HEK293 (cell line): ENCODE measurements at regions not wholly inside any gene's neighbourhood (a gene's known extent, or its start where the extent isn't known, plus 50 kb on each side); places are given as distances from the start of the nearest gene placed in this dataset.

ENCODE experiments used
- HOXA7 ChIP-seq: sonication (generic); formaldehyde crosslinking; IDR thresholded peaks from 2 replicates; pipeline ENCODE4 v1.8.1; 2022; ENCODE audit warnings: missing genetic modification reagents, borderline replicate concordance
- HOXC10 ChIP-seq: sonication (generic); formaldehyde crosslinking; IDR thresholded peaks from 2 replicates; pipeline ENCODE4 v1.8.1; 2023; ENCODE audit warnings: mild to moderate bottlenecking, missing genetic modification reagents
- OSR2 ChIP-seq: fragments of 450-650 bp; formaldehyde crosslinking; IDR thresholded peaks from 2 replicates; pipeline ENCODE4 v1.5.1; 2016; ENCODE audit warnings: missing biosample characterization, missing genetic modification characterization
- RBAK ChIP-seq: fragments of 450-650 bp; formaldehyde crosslinking; IDR thresholded peaks from 2 replicates; pipeline ENCODE4 v1.5.1; 2016; ENCODE audit warnings: missing biosample characterization, missing genetic modification characterization
- SETDB1 ChIP-seq: IDR thresholded peaks from one replicate; pipeline ENCODE4 v1.6.1; 2017; ENCODE audit warnings: mild to moderate bottlenecking, low read length, moderate library complexity, mixed read lengths; ENCODE audit not compliant: insufficient read length
- TSHZ1 ChIP-seq: fragments of 450-650 bp; formaldehyde crosslinking; IDR thresholded peaks from 2 replicates; pipeline ENCODE4 v1.5.1; 2016; ENCODE audit warnings: missing biosample characterization, missing genetic modification characterization, borderline replicate concordance
- YY2 ChIP-seq: fragments of 450-650 bp; formaldehyde crosslinking; IDR thresholded peaks from 2 replicates; pipeline ENCODE4 v1.5.1; 2016; ENCODE audit warnings: missing biosample characterization, missing genetic modification characterization
- ZBTB11 ChIP-seq: fragments of 450-650 bp; formaldehyde crosslinking; conservative IDR thresholded peaks from 2 replicates; pipeline ENCODE4 v1.5.1; 2016; ENCODE audit warnings: low read depth, missing biosample characterization, missing genetic modification characterization
- ZBTB20 ChIP-seq: fragments of 450-650 bp; formaldehyde crosslinking; IDR thresholded peaks from 2 replicates; pipeline ENCODE4 v1.5.1; 2016; ENCODE audit warnings: missing biosample characterization, missing genetic modification characterization
- ZBTB44 ChIP-seq: fragments of 450-650 bp; IDR thresholded peaks from 2 replicates; pipeline ENCODE4 v1.5.1; 2018; ENCODE audit warnings: missing biosample characterization, mild to moderate bottlenecking, missing genetic modification characterization
- ZBTB48 ChIP-seq: fragments of 450-650 bp; formaldehyde crosslinking; IDR thresholded peaks from 2 replicates; pipeline ENCODE4 v1.5.1; 2016; ENCODE audit warnings: missing biosample characterization, missing genetic modification characterization
- ZFHX2 ChIP-seq: fragments of 450-650 bp; formaldehyde crosslinking; conservative IDR thresholded peaks from 2 replicates; pipeline ENCODE4 v1.5.1; 2016; ENCODE audit warnings: missing biosample characterization, missing genetic modification characterization
- ZFP3 ChIP-seq: fragments of 450-650 bp; formaldehyde crosslinking; IDR thresholded peaks from 2 replicates; pipeline ENCODE4 v1.5.1; 2016; ENCODE audit warnings: low read depth, missing biosample characterization, missing genetic modification characterization
- ZNF146 ChIP-seq: fragments of 450-650 bp; formaldehyde crosslinking; IDR thresholded peaks from 2 replicates; pipeline ENCODE4 v1.5.1; 2016; ENCODE audit warnings: missing biosample characterization, missing genetic modification characterization
- ZNF19 ChIP-seq: fragments of 450-650 bp; formaldehyde crosslinking; IDR thresholded peaks from 2 replicates; pipeline ENCODE4; 2016; ENCODE audit warnings: missing biosample characterization, missing genetic modification characterization, low read depth
- ZNF280C ChIP-seq: fragments of 450-650 bp; formaldehyde crosslinking; IDR thresholded peaks from 2 replicates; pipeline ENCODE4 v1.5.1; 2016; ENCODE audit warnings: missing biosample characterization, missing genetic modification characterization
- ZNF324 ChIP-seq: fragments of 450-650 bp; formaldehyde crosslinking; IDR thresholded peaks from 2 replicates; pipeline ENCODE4 v1.5.1; 2016; ENCODE audit warnings: missing biosample characterization, missing genetic modification characterization
- ZNF335 ChIP-seq: fragments of 450-650 bp; formaldehyde crosslinking; conservative IDR thresholded peaks from 2 replicates; pipeline ENCODE4 v1.5.1; 2016; ENCODE audit warnings: missing biosample characterization, missing genetic modification characterization
- ZNF354C ChIP-seq: fragments of 450-650 bp; formaldehyde crosslinking; IDR thresholded peaks from 2 replicates; pipeline ENCODE4 v1.5.1; 2016; ENCODE audit warnings: missing biosample characterization, missing genetic modification characterization, low read depth, borderline replicate concordance
- ZNF501 ChIP-seq: fragments of 450-650 bp; formaldehyde crosslinking; IDR thresholded peaks from 2 replicates; pipeline ENCODE4 v1.5.1; 2016; ENCODE audit warnings: missing biosample characterization, missing genetic modification characterization
- ZNF530 ChIP-seq: fragments of 450-650 bp; formaldehyde crosslinking; IDR thresholded peaks from 2 replicates; pipeline ENCODE4 v1.5.1; 2016; ENCODE audit warnings: low read depth, missing biosample characterization, missing genetic modification characterization
- ZNF645 ChIP-seq: fragments of 450-650 bp; formaldehyde crosslinking; IDR thresholded peaks from 2 replicates; pipeline ENCODE4; 2016; ENCODE audit warnings: missing biosample characterization, missing genetic modification characterization
- ZNF664 ChIP-seq: fragments of 450-650 bp; formaldehyde crosslinking; IDR thresholded peaks from 2 replicates; pipeline ENCODE4 v1.5.1; 2016; ENCODE audit warnings: missing biosample characterization, missing genetic modification characterization
- ZNF692 ChIP-seq: fragments of 450-650 bp; formaldehyde crosslinking; IDR thresholded peaks from 2 replicates; pipeline ENCODE4 v1.5.1; 2016; ENCODE audit warnings: missing biosample characterization, missing genetic modification characterization
- ZSCAN30 ChIP-seq: fragments of 450-650 bp; IDR thresholded peaks from 2 replicates; pipeline ENCODE4 v1.5.1; 2018; ENCODE audit warnings: missing biosample characterization, mild to moderate bottlenecking, missing genetic modification characterization, moderate library complexity
- ZSCAN5A ChIP-seq: fragments of 450-650 bp; formaldehyde crosslinking; IDR thresholded peaks from 2 replicates; pipeline ENCODE4 v1.5.1; 2016; ENCODE audit warnings: missing biosample characterization, missing genetic modification characterization

- TF ChIP-seq HOXA7 (CRISPR knock-in tag): no peak
- no peak for TF ChIP-seq ZSCAN5A (tag by site-specific recombination)
- no peak for TF ChIP-seq ZSCAN30
- TF ChIP-seq ZNF354C: no peak
- TF ChIP-seq ZNF280C: no peak
- no peak for TF ChIP-seq ZNF645 (tag by site-specific recombination)
- no peak for TF ChIP-seq ZNF19 (tag by site-specific recombination)
- no peak for TF ChIP-seq YY2 (tag by site-specific recombination)
- TF ChIP-seq RBAK (tag by site-specific recombination): no peak
- TF ChIP-seq HOXC10 (CRISPR knock-in tag): no peak
- TF ChIP-seq ZFHX2 (tag by site-specific recombination): no peak
- TF ChIP-seq ZBTB48 (tag by site-specific recombination): no peak
- no peak for TF ChIP-seq ZNF146 (tag by site-specific recombination)
- TF ChIP-seq ZNF335: no peak
- no peak for TF ChIP-seq ZBTB44 (tag by site-specific recombination)
- peak; percentile 87 for TF ChIP-seq ZBTB20 (tag by site-specific recombination)
- no peak for TF ChIP-seq ZNF501
- peak; percentile 31 for TF ChIP-seq SETDB1
- TF ChIP-seq OSR2 (tag by site-specific recombination): peak; percentile 12; the same call in 1 of the 2 replicates
- TF ChIP-seq ZBTB11 (tag by site-specific recombination): no peak
- TF ChIP-seq ZFP3 (tag by site-specific recombination): no peak
- TF ChIP-seq ZNF324 (tag by site-specific recombination): 0 out of 2 replicates have a peak, but pooled peaks have one; percentile 22
- TF ChIP-seq ZNF530: no peak
- no peak for TF ChIP-seq ZNF692 (tag by site-specific recombination)
- TF ChIP-seq TSHZ1 (tag by site-specific recombination): no peak
- no peak for TF ChIP-seq ZNF664
Measured at GRCh38 chr13:79995334-79995733, 345.6 kb downstream of the SPRY2 start (continued).
